Panc1 (cell line): ENCODE measurements at regions not wholly inside any gene's neighbourhood (a gene's known extent, or its start where the extent isn't known, plus 50 kb on each side); places are given as distances from the start of the nearest gene placed in this dataset.

Experiments used
- ATAC-seq: fragments of 200-7000 bp; cut with Tn5 transposase; 2 replicates; pipeline ENCODE4 v1.9.1; 2020; ENCODE audit warnings: mild to moderate bottlenecking, moderate library complexity
- BruUV-seq: library from RNA; stranded (reverse); fragments of 400-500 nt; replicated peaks from 2 replicates; lab custom pipeline; 2021; lab: Mats Ljungman, UMichigan
- CTCF ChIA-PET: fragments of 300-600 bp; sonication (Branson Sonifier 250); formaldehyde crosslinking; loops from one replicate; lab custom pipeline; 2022; ENCODE audit warnings: antibody characterized with exemption; lab: Charles Lee
- POLR2A ChIA-PET: fragments of 300-600 bp; sonication (Branson Sonifier 250); formaldehyde crosslinking; loops from one replicate; lab custom pipeline; 2022; ENCODE audit warnings: antibody characterized with exemption; lab: Charles Lee
- DNase-seq: peaks from one replicate; pipeline ENCODE4 v3.0.0-alpha.2; 2010; ENCODE audit warnings: low read depth, low spot score
- H3K27ac ChIP-seq: 2 replicates; pipeline ENCODE4 v1.5.1; 2011; ENCODE audit warnings: mild to moderate bottlenecking, low read length, inconsistent platforms
- H3K27me3 ChIP-seq: fragments of 200-500 bp; sonication (Bioruptor generic); 2 replicates; pipeline ENCODE4 v1.6.0; 2014; ENCODE audit warnings: low read length, inconsistent platforms; ENCODE audit not compliant: control insufficient read depth, insufficient read depth
- H3K36me3 ChIP-seq: fragments of 200-500 bp; sonication (Bioruptor generic); 2 replicates; pipeline ENCODE4 v1.5.1; 2014; ENCODE audit warnings: inconsistent platforms, mild to moderate bottlenecking, low read length, moderate library complexity; ENCODE audit not compliant: control insufficient read depth, insufficient read depth
- H3K4me1 ChIP-seq: 2 replicates; pipeline ENCODE4 v1.5.1; 2011; ENCODE audit warnings: inconsistent platforms, mild to moderate bottlenecking, low read length, moderate library complexity; ENCODE audit not compliant: control insufficient read depth, insufficient read depth
- H3K4me3 ChIP-seq, 2 experiments: 2 replicates each; pipeline ENCODE4 v1.5.1; 2011 to 2012; ENCODE audit warnings: low read depth in 2 of 2, low read length in 2 of 2, mild to moderate bottlenecking in 2 of 2, inconsistent platforms in 1 of 2, moderate library complexity in 1 of 2
- H3K9me3 ChIP-seq: fragments of 200-500 bp; sonication (Bioruptor generic); 2 replicates; pipeline ENCODE4 v1.5.1; 2014; ENCODE audit warnings: low read depth, mild to moderate bottlenecking, inconsistent platforms, low read length, moderate library complexity; ENCODE audit not compliant: control insufficient read depth, insufficient read depth
- CTCF ChIP-seq: fragments of 450-650 bp; IDR thresholded peaks from 2 replicates; pipeline ENCODE4 v1.5.1; 2017; ENCODE audit warnings: mild to moderate bottlenecking
- POLR2AphosphoS5 ChIP-seq: IDR thresholded peaks from 2 replicates; pipeline ENCODE4 v1.6.1; 2012; ENCODE audit warnings: mild to moderate bottlenecking, low read depth, low read length, moderate library complexity
- REST ChIP-seq, 2 experiments: IDR thresholded peaks; 2 replicates each; pipeline ENCODE4 v1.6.1; 2011 to 2012; ENCODE audit warnings: low read depth in 2 of 2, control low read depth in 1 of 2, low read length in 1 of 2, mild to moderate bottlenecking in 1 of 2, moderate library complexity in 1 of 2; ENCODE audit not compliant: insufficient read depth in 1 of 2
- SIN3A ChIP-seq: IDR thresholded peaks from 2 replicates; pipeline ENCODE4 v1.6.1; 2012; ENCODE audit warnings: low read depth, mild to moderate bottlenecking, low read length, moderate library complexity, borderline replicate concordance; ENCODE audit not compliant: insufficient read depth
- TCF7L2 ChIP-seq: IDR thresholded peaks from 2 replicates; pipeline ENCODE4 v1.6.1; 2011; ENCODE audit warnings: mild to moderate bottlenecking, low read depth, low read length, inconsistent platforms
- in situ Hi-C: cut with HindIII; loops from 2 replicates; pipeline ENCODE4 v1.10.0; 2016; ENCODE audit warnings: low sequenced_read_pairs, low pct_unique_long_range_greater_than_20kb
- intact Hi-C: fragments of 100-400 bp; cut with micrococcal nuclease; formaldehyde crosslinking; loops from one replicate; pipeline ENCODE4 v1.10.0; 2022; ENCODE audit not compliant: unreplicated experiment

- H3K27ac ChIP-seq: no peak overlapping the region
- in situ Hi-C loops: no loop called here
- H3K4me1 ChIP-seq: no peaks in the 10 kb centered on the region
- ATAC-seq: no peak
- DNase-seq: no peak
- ChIA-PET CTCF (no interaction called here), POLR2A (no interaction called here)
- no peak overlapping the region for H3K4me3 ChIP-seq
- intact Hi-C loops: no loop called here
- no peaks in the 10 kb centered on the region for H3K9me3 ChIP-seq
- no peaks in the 10 kb centered on the region for H3K36me3 ChIP-seq
- TF ChIP-seq REST (IDR thresholded peaks at IDR 0.05; ENCODE audit: insufficient read depth in 1 of 2, low read depth in 2 of 2, low read length in 1 of 2): no peak
- no TSS peak for BruUV-seq
- no peaks in the 10 kb centered on the region for H3K27me3 ChIP-seq
These were observed 1171.7 kb upstream of the LRRTM3 start for GRCh38 chr10:65754112-65754511.

GRCh38 chr10:65762311-65762710 is 1163.5 kb upstream of the LRRTM3 start:
- Histone ChIP-seq H3K4me3 (no peak overlapping the region), H3K4me1 (no peaks in the 10 kb centered on the region), H3K27me3 (no peaks in the 10 kb centered on the region), H3K27ac (no peak overlapping the region), H3K36me3 (no peaks in the 10 kb centered on the region), H3K9me3 (no peaks in the 10 kb centered on the region)
- POLR2A ChIA-PET: no interaction called here
- no TSS peak for BruUV-seq
- CTCF ChIA-PET: no interaction called here
- in situ Hi-C loops: no loop called here
- ATAC-seq (no peak), DNase-seq (no peak)
- intact Hi-C loops: no loop called here
- no peak for TF ChIP-seq SIN3A
- no peak for TF ChIP-seq CTCF
- TF ChIP-seq POLR2AphosphoS5: no peak

GRCh38 chr10:65765006-65765541 is 1160.8 kb upstream of the LRRTM3 start:
- intact Hi-C loops: no loop called here
- CTCF ChIA-PET: no interaction called here

More at GRCh38 chr10:65765006-65765541, 1160.8 kb upstream of the LRRTM3 start:
- no peaks in the 10 kb centered on the region for H3K27me3 ChIP-seq
- no peak overlapping the region for H3K4me3 ChIP-seq
- H3K4me1 ChIP-seq: no peaks in the 10 kb centered on the region
- TF ChIP-seq POLR2AphosphoS5 (no peak), REST (IDR thresholded peaks at IDR 0.05; ENCODE audit: insufficient read depth in 1 of 2, low read depth in 2 of 2, low read length in 1 of 2) (no peak), CTCF (no peak), TCF7L2 (no peak), SIN3A (no peak)
- H3K9me3 ChIP-seq: no peaks in the 10 kb centered on the region
- DNase-seq: no peak
- no peak for ATAC-seq
- BruUV-seq: no TSS peak
- POLR2A ChIA-PET: no interaction called here
- in situ Hi-C loops: no loop called here
- no peaks in the 10 kb centered on the region for H3K36me3 ChIP-seq
- no peak overlapping the region for H3K27ac ChIP-seq
